ENCODE measurements at regions not wholly inside any gene's neighbourhood (a gene's known extent, or its start where the extent isn't known, plus 50 kb on each side); places are given as distances from the start of the nearest gene placed in this dataset.

DNA sequence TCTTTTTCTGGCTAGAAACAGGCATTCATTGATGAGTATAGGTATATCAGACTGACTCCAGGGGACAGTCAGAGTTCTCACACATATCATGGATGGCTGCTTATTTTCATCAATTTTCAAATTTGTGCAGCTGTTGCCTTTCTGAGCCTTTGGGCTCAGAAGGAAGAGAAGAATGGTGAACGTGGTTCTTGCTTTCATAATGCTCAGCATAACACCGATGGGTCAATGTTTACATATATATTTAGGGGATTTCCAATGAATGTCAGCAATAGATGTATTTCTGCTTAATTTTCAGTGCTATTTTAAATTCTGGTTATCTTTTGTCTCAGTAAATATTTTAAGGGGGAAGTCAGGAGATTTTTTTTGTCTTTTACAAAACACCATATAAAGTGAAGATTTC lies 581.4 kb upstream of the DPPA4 start:
- no peak for DNase-seq (ENCODE audit: low read depth)
- Histone ChIP-seq H3K36me3 (ENCODE audit: control insufficient read depth, insufficient read depth, low read length, severe bottlenecking) (no peaks in the 10 kb centered on the region), H3K9me3 (ENCODE audit: control insufficient read depth, low read length) (no peaks in the 10 kb centered on the region), H3K27me3 (replicated peaks; ENCODE audit: control insufficient read depth, insufficient read depth, low read length) (no peaks in the 10 kb centered on the region), H3K4me3 (ENCODE audit: low read length) (no peak overlapping the region), H3K9ac (ENCODE audit: low read length) (no peak overlapping the region), H3K4me1 (ENCODE audit: control insufficient read depth, insufficient read depth, low read length) (no peaks in the 10 kb centered on the region)

GRCh38 chr3:109920749-109921148 lies 583.4 kb upstream of the DPPA4 start:
- Histone ChIP-seq H3K9me3 (ENCODE audit: control insufficient read depth, low read length) (no peaks in the 10 kb centered on the region), H3K27me3 (replicated peaks; ENCODE audit: control insufficient read depth, insufficient read depth, low read length) (no peaks in the 10 kb centered on the region), H3K9ac (ENCODE audit: low read length) (no peak overlapping the region), H3K4me1 (ENCODE audit: control insufficient read depth, insufficient read depth, low read length) (no peaks in the 10 kb centered on the region), H3K36me3 (ENCODE audit: control insufficient read depth, insufficient read depth, low read length, severe bottlenecking) (no peaks in the 10 kb centered on the region), H3K4me3 (ENCODE audit: low read length) (no peak overlapping the region)
- DNase-seq (ENCODE audit: low read depth): no peak

GRCh38 chr3:109921509-109921908 lies 584.2 kb upstream of the DPPA4 start:
- peak; percentile 46 for DNase-seq (ENCODE audit: low read depth)
- H3K27me3 ChIP-seq (replicated peaks; ENCODE audit: control insufficient read depth, insufficient read depth, low read length): no peaks in the 10 kb centered on the region
- H3K9me3 ChIP-seq (ENCODE audit: control insufficient read depth, low read length): no peaks in the 10 kb centered on the region
- H3K36me3 ChIP-seq (ENCODE audit: control insufficient read depth, insufficient read depth, low read length, severe bottlenecking): no peaks in the 10 kb centered on the region
- no peaks in the 10 kb centered on the region for H3K4me1 ChIP-seq (ENCODE audit: control insufficient read depth, insufficient read depth, low read length)
- H3K4me3 ChIP-seq (ENCODE audit: low read length): no peak overlapping the region
- H3K9ac ChIP-seq (ENCODE audit: low read length): no peak overlapping the region

DNA sequence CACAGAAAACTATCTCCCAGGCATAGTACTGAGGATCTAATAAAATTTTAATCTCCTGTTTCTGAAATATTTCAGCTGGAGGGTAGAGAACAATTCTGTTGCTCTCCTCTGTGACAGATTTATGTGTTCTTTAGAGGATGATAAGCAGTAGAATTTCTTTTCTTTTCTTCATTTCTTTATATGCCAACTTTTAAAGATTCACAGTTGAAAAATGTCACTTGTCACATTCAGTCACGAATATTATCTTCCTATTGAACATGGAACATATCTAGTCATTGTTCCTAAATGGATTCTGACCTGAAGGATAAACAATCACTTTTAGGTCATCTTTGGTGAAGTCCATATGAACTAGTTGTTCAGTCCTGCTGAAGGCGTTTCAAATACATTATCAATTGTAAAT lies 585.5 kb upstream of the DPPA4 start:
- Histone ChIP-seq H3K27me3 (replicated peaks; ENCODE audit: control insufficient read depth, insufficient read depth, low read length) (no peaks in the 10 kb centered on the region), H3K36me3 (ENCODE audit: control insufficient read depth, insufficient read depth, low read length, severe bottlenecking) (no peaks in the 10 kb centered on the region), H3K4me1 (ENCODE audit: control insufficient read depth, insufficient read depth, low read length) (peaks cover 11% of the 10 kb centered on the region), H3K9ac (ENCODE audit: low read length) (no peak overlapping the region), H3K4me3 (ENCODE audit: low read length) (no peak overlapping the region), H3K9me3 (ENCODE audit: control insufficient read depth, low read length) (no peaks in the 10 kb centered on the region)
- DNase-seq (ENCODE audit: low read depth): no peak

DNA sequence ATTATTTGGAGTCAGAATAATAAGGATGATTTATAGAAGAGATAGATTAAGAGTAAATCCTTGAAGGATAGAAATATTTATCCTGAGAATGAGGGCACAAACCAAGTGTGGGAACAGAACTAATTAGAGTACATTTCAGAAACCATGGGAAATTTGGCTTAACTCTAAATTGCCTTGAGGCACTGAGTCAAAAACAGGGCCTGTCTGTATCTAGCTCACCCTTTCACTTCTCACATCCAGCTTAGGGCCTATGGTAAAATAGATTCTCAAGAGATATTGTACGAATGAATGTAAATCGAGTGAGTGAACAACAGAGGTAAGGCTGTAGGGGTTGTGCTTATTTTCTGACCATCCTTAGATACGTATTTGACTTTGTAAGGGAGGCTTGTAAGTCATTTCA lies 586.1 kb upstream of the DPPA4 start:
- DNase-seq (ENCODE audit: low read depth): no peak
- Histone ChIP-seq H3K9me3 (ENCODE audit: control insufficient read depth, low read length) (no peaks in the 10 kb centered on the region), H3K9ac (ENCODE audit: low read length) (no peak overlapping the region), H3K36me3 (ENCODE audit: control insufficient read depth, insufficient read depth, low read length, severe bottlenecking) (no peaks in the 10 kb centered on the region), H3K27me3 (replicated peaks; ENCODE audit: control insufficient read depth, insufficient read depth, low read length) (no peaks in the 10 kb centered on the region), H3K4me3 (ENCODE audit: low read length) (no peak overlapping the region), H3K4me1 (ENCODE audit: control insufficient read depth, insufficient read depth, low read length) (peaks cover 13% of the 10 kb centered on the region)

GRCh38 chr3:109924196-109924595 lies 586.9 kb upstream of the DPPA4 start:
- no peaks in the 10 kb centered on the region for H3K27me3 ChIP-seq (replicated peaks; ENCODE audit: control insufficient read depth, insufficient read depth, low read length)
- no peak for DNase-seq (ENCODE audit: low read depth)
- no peak overlapping the region for H3K9ac ChIP-seq (ENCODE audit: low read length)
- peaks cover 13% of the 10 kb centered on the region for H3K4me1 ChIP-seq (ENCODE audit: control insufficient read depth, insufficient read depth, low read length)
- no peaks in the 10 kb centered on the region for H3K36me3 ChIP-seq (ENCODE audit: control insufficient read depth, insufficient read depth, low read length, severe bottlenecking)
- H3K4me3 ChIP-seq (ENCODE audit: low read length): no peak overlapping the region
- H3K9me3 ChIP-seq (ENCODE audit: control insufficient read depth, low read length): no peaks in the 10 kb centered on the region

DNA sequence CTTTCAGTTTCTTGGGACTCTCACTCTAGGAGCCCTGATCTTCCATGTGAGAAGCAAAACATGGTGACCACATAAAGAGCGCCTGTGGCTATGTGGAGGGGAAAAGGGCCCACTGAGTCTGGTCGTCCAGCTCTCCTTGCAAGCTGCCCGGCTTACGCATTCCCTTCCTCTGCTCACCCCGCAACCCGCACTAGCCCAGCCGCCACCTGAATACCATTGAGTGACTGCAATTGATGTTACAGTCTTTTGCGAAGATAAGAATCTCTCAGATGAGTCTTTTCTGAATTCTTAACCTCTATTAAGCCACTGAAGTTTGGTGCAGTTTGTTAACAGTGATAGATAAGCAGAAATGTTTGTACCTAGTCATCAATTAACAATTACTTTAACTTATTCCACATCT lies 589.0 kb upstream of the DPPA4 start:
- H3K9ac ChIP-seq (ENCODE audit: low read length): no peak overlapping the region
- no peaks in the 10 kb centered on the region for H3K9me3 ChIP-seq (ENCODE audit: control insufficient read depth, low read length)
- DNase-seq (ENCODE audit: low read depth): no peak
- no peaks in the 10 kb centered on the region for H3K36me3 ChIP-seq (ENCODE audit: control insufficient read depth, insufficient read depth, low read length, severe bottlenecking)
- peaks cover 13% of the 10 kb centered on the region for H3K4me1 ChIP-seq (ENCODE audit: control insufficient read depth, insufficient read depth, low read length)
- no peak overlapping the region for H3K4me3 ChIP-seq (ENCODE audit: low read length)
- no peaks in the 10 kb centered on the region for H3K27me3 ChIP-seq (replicated peaks; ENCODE audit: control insufficient read depth, insufficient read depth, low read length)

- no peaks in the 10 kb centered on the region for H3K9me3 ChIP-seq (ENCODE audit: control insufficient read depth, low read length)
- H3K27me3 ChIP-seq (replicated peaks; ENCODE audit: control insufficient read depth, insufficient read depth, low read length): no peaks in the 10 kb centered on the region
- H3K4me1 ChIP-seq (ENCODE audit: control insufficient read depth, insufficient read depth, low read length): peaks cover 13% of the 10 kb centered on the region
- H3K4me3 ChIP-seq (ENCODE audit: low read length): no peak overlapping the region
- DNase-seq (ENCODE audit: low read depth): peak; percentile 94
- no peaks in the 10 kb centered on the region for H3K36me3 ChIP-seq (ENCODE audit: control insufficient read depth, insufficient read depth, low read length, severe bottlenecking)
- no peak overlapping the region for H3K9ac ChIP-seq (ENCODE audit: low read length)
Measured at GRCh38 chr3:109927161-109927560, 589.8 kb upstream of the DPPA4 start.

GRCh38 chr3:109927726-109928125 lies 590.4 kb upstream of the DPPA4 start:
- Histone ChIP-seq H3K27me3 (replicated peaks; ENCODE audit: control insufficient read depth, insufficient read depth, low read length) (no peaks in the 10 kb centered on the region), H3K9ac (ENCODE audit: low read length) (no peak overlapping the region), H3K4me1 (ENCODE audit: control insufficient read depth, insufficient read depth, low read length) (peaks cover 13% of the 10 kb centered on the region), H3K36me3 (ENCODE audit: control insufficient read depth, insufficient read depth, low read length, severe bottlenecking) (no peaks in the 10 kb centered on the region), H3K9me3 (ENCODE audit: control insufficient read depth, low read length) (no peaks in the 10 kb centered on the region), H3K4me3 (ENCODE audit: low read length) (no peak overlapping the region)
- DNase-seq (ENCODE audit: low read depth): no peak

DNA sequence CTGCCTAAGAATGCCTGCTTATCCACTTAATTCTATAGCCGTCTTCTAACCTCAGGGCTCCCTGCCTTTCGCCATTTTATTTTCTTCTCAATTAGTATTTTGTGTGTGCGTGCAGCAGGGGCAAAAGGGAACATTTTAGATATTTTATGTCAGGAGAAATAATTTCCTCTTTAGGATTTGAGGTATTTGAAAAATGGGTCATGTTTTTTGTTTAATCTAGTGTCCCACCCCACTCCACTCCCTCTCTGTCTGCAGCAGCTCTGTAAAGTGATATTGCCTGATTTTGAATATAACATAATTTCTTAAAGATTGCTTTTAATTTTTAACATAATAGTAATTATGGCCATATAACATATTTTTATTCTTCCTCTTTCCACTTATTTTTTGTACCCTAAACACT lies 593.2 kb upstream of the DPPA4 start:
- Histone ChIP-seq H3K9me3 (ENCODE audit: control insufficient read depth, low read length) (no peaks in the 10 kb centered on the region), H3K9ac (ENCODE audit: low read length) (no peak overlapping the region), H3K27me3 (replicated peaks; ENCODE audit: control insufficient read depth, insufficient read depth, low read length) (no peaks in the 10 kb centered on the region), H3K36me3 (ENCODE audit: control insufficient read depth, insufficient read depth, low read length, severe bottlenecking) (no peaks in the 10 kb centered on the region), H3K4me3 (ENCODE audit: low read length) (no peak overlapping the region), H3K4me1 (ENCODE audit: control insufficient read depth, insufficient read depth, low read length) (peaks cover 13% of the 10 kb centered on the region)
- DNase-seq (ENCODE audit: low read depth): peak; percentile 27

DNA sequence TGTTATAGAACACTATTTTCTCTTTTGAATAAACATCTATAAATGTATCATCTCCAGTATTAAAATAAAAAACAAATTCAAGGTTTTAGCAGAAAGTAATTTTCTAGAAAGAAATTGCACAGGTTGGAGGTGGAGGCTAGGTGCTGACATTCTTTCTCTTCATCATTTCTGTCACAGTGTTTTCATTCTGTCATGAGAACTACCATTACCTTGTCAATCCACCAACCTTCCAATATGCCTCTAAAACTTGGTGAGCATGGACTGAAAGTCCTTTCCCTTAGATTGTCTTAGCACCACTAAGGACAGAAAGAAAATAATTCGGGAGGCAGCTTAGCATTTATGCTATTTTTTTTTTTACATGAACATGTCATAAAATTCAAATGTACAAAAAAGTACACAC lies 596.2 kb upstream of the DPPA4 start:
- no peak for DNase-seq (ENCODE audit: low read depth)
- Histone ChIP-seq H3K9ac (ENCODE audit: low read length) (no peak overlapping the region), H3K27me3 (replicated peaks; ENCODE audit: control insufficient read depth, insufficient read depth, low read length) (no peaks in the 10 kb centered on the region), H3K9me3 (ENCODE audit: control insufficient read depth, low read length) (no peaks in the 10 kb centered on the region), H3K4me1 (ENCODE audit: control insufficient read depth, insufficient read depth, low read length) (no peaks in the 10 kb centered on the region), H3K36me3 (ENCODE audit: control insufficient read depth, insufficient read depth, low read length, severe bottlenecking) (no peaks in the 10 kb centered on the region), H3K4me3 (ENCODE audit: low read length) (no peak overlapping the region)

DNA sequence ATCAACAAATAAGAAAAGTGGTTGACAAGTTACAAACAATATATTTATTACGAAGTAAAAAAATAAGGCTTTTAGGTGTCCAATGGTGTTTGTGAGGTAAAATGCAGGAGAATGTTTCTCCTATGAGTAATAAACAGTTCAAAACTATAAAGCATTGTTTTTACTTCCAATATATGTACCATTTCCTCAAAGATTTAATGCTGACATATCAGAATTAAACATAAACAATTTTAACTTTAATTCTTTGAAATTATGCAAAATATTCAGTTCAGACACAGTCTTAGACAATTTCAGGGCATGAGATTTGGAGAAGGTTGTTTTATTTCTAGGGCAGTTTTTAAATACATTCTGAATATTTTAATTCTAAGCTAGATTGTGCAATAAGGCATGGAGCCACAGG lies 602.5 kb upstream of the DPPA4 start:
- H3K9me3 ChIP-seq (ENCODE audit: control insufficient read depth, low read length): no peaks in the 10 kb centered on the region
- no peak for DNase-seq (ENCODE audit: low read depth)
- H3K36me3 ChIP-seq (ENCODE audit: control insufficient read depth, insufficient read depth, low read length, severe bottlenecking): no peaks in the 10 kb centered on the region
- no peak overlapping the region for H3K4me3 ChIP-seq (ENCODE audit: low read length)
- H3K4me1 ChIP-seq (ENCODE audit: control insufficient read depth, insufficient read depth, low read length): no peaks in the 10 kb centered on the region
- no peaks in the 10 kb centered on the region for H3K27me3 ChIP-seq (replicated peaks; ENCODE audit: control insufficient read depth, insufficient read depth, low read length)
- no peak overlapping the region for H3K9ac ChIP-seq (ENCODE audit: low read length)
